Mesothelial cell of epicardium (in vitro differentiated cells): ENCODE measurements at regions not wholly inside any gene's neighbourhood (a gene's known extent, or its start where the extent isn't known, plus 50 kb on each side); places are given as distances from the start of the nearest gene placed in this dataset.
A peak's percentile ranks its signal among the peaks of the same experiment; 100 is the strongest.

Source experiments
- DNase-seq, 2 experiments: peaks; one replicate each; pipeline ENCODE4 v3.0.0; 2021; ENCODE audit warnings: low spot score in 2 of 2; ENCODE audit not compliant: unreplicated experiment in 2 of 2
- H3K27ac Mint-ChIP-seq: 2 replicates; pipeline ENCODE4 v1.8.0; 2021; ENCODE audit warnings: mixed read lengths
- H3K27me3 Mint-ChIP-seq: 2 replicates; pipeline ENCODE4 v1.8.0; 2021; ENCODE audit warnings: low read depth, mixed read lengths
- H3K36me3 Mint-ChIP-seq: 2 replicates; pipeline ENCODE4 v1.8.0; 2021; ENCODE audit warnings: mixed read lengths
- H3K4me1 Mint-ChIP-seq: 2 replicates; pipeline ENCODE4 v1.8.0; 2021; ENCODE audit warnings: mixed read lengths
- H3K4me3 Mint-ChIP-seq: 2 replicates; pipeline ENCODE4 v1.8.0; 2021; ENCODE audit warnings: mild to moderate bottlenecking, moderate library complexity, mixed read lengths
- H3K9me3 Mint-ChIP-seq: 2 replicates; pipeline ENCODE4 v1.8.0; 2021; ENCODE audit warnings: mixed read lengths
- TF ChIP-seq, protein P1 (sequence below): fragments of 200-600 bp; sonication (generic); IDR thresholded peaks from one replicate; pipeline ENCODE4 v1.5.0; 2021; ENCODE audit warnings: antibody characterized with exemption; ENCODE audit not compliant: unreplicated experiment

GRCh38 chr15:67916565-67916964 lies 76.7 kb upstream of the RNU6-1 start:
- Mint-ChIP-seq H3K4me1 (peaks cover 60% of the 10 kb centered on the region), H3K27ac (peak overlapping the region; percentile 96), H3K4me3 (no peak overlapping the region), H3K9me3 (peaks cover 3% of the 10 kb centered on the region), H3K27me3 (no peaks in the 10 kb centered on the region), H3K36me3 (no peaks in the 10 kb centered on the region)
- DNase-seq: no peak
- TF ChIP-seq, protein P1, sequence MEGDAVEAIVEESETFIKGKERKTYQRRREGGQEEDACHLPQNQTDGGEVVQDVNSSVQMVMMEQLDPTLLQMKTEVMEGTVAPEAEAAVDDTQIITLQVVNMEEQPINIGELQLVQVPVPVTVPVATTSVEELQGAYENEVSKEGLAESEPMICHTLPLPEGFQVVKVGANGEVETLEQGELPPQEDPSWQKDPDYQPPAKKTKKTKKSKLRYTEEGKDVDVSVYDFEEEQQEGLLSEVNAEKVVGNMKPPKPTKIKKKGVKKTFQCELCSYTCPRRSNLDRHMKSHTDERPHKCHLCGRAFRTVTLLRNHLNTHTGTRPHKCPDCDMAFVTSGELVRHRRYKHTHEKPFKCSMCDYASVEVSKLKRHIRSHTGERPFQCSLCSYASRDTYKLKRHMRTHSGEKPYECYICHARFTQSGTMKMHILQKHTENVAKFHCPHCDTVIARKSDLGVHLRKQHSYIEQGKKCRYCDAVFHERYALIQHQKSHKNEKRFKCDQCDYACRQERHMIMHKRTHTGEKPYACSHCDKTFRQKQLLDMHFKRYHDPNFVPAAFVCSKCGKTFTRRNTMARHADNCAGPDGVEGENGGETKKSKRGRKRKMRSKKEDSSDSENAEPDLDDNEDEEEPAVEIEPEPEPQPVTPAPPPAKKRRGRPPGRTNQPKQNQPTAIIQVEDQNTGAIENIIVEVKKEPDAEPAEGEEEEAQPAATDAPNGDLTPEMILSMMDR: no peak

- Mint-ChIP-seq H3K4me3 (no peak overlapping the region), H3K27ac (peak overlapping the region; percentile 96), H3K27me3 (no peaks in the 10 kb centered on the region), H3K4me1 (peaks cover 60% of the 10 kb centered on the region), H3K36me3 (no peaks in the 10 kb centered on the region), H3K9me3 (no peaks in the 10 kb centered on the region)
- TF ChIP-seq, protein P1: no peak
- DNase-seq: no peak
Measured at GRCh38 chr15:67917037-67917436, 77.2 kb upstream of the RNU6-1 start.

DNA sequence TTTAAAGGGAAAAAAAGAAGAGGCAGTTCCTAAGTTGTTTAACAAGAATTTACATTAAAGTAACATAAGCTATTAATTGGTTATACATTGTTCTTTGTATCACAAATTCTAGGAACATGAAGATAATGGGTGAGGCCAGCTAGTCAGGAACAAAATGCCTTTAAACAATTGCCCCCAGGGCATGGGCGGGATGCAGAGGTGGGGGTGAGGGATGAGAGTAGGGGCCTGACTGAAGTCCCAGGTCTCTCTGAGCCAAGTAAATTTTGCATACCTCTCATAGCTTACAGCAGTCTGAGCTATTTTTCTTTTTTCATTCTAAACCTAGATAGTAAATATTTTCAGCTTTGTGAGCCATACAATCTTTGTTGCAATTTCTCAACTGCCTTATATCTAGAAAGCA lies 77.8 kb upstream of the RNU6-1 start:
- peaks cover 57% of the 10 kb centered on the region for H3K4me1 Mint-ChIP-seq
- DNase-seq: peak; percentile 27 to 61
- peak overlapping the region; percentile 96 for H3K27ac Mint-ChIP-seq
- no peaks in the 10 kb centered on the region for H3K9me3 Mint-ChIP-seq
- no peaks in the 10 kb centered on the region for H3K36me3 Mint-ChIP-seq
- no peak overlapping the region for H3K4me3 Mint-ChIP-seq
- H3K27me3 Mint-ChIP-seq: no peaks in the 10 kb centered on the region
- TF ChIP-seq, protein P1: no peak

- no peaks in the 10 kb centered on the region for H3K36me3 Mint-ChIP-seq
Measured at GRCh38 chr15:67918205-67918861, 78.5 kb upstream of the RNU6-1 start.

DNA sequence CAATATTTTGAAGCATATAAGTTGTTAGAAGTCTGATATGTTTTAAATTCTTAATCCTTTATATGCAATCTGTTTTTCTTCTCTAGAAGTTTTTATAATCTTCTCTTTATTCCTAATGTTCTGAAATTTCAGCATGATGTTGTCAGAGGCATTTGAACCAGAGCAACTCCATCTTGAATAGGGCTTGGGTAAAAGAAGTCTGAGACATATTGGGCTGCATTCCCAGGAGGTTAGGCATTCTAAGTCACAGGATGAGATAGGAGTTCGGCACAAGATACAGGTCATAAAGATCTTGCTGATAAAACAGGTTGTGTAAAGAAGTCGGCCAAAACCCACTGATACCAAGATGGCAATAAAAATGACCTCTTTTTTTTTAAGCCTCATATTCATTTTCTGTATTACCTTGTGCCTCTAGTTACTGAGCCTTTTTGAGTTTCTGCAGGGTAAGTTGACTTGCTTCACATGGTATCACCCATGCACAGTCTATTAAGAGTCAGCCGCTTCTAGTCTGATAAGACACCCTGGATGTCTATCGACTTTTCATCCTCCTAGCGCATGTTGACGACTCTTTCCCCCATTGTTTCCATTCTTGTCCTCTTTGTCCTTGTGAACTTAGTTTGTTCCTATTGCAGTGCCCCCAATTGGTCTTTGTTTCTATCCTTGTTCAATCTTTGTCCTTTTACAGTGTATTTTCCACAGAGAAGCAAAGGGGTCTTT lies 80.8 kb upstream of the RNU6-1 start:
- H3K27ac Mint-ChIP-seq: no peak overlapping the region
- peaks cover 55% of the 10 kb centered on the region for H3K4me1 Mint-ChIP-seq
- H3K4me3 Mint-ChIP-seq: no peak overlapping the region
- TF ChIP-seq, protein P1: no peak
- H3K27me3 Mint-ChIP-seq: no peaks in the 10 kb centered on the region
- peaks cover 13% of the 10 kb centered on the region for H3K9me3 Mint-ChIP-seq
- no peak for DNase-seq
- no peaks in the 10 kb centered on the region for H3K36me3 Mint-ChIP-seq

More at GRCh38 chr15:67918205-67918861, 78.5 kb upstream of the RNU6-1 start:
- Mint-ChIP-seq H3K4me3 (no peak overlapping the region), H3K27me3 (no peaks in the 10 kb centered on the region), H3K9me3 (no peaks in the 10 kb centered on the region), H3K4me1 (peaks cover 60% of the 10 kb centered on the region), H3K27ac (peak overlapping the region; percentile 96)
- TF ChIP-seq, protein P1: no peak
- DNase-seq: no peak
